ENCODE measurements at regions not wholly inside any gene's neighbourhood (a gene's known extent, or its start where the extent isn't known, plus 50 kb on each side); places are given as distances from the start of the nearest gene placed in this dataset.

GRCh38 chr3:111485086-111485485, 56.9 kb upstream of the CD96 start:
- intact Hi-C loops (cut with DNase I; ENCODE audit: low total_unique reads), result no loop called here
- H3K27me3 ChIP-seq, result no peaks in the 10 kb centered on the region
- H3K4me3 ChIP-seq, result no peak overlapping the region
- WGBS, 2 donors (ENCODE audit: low coverage in 1 of 2), result 85 to 92% methylated on average over 1 of the region's 1 CpG
- DNase-seq, result no peak
- in situ Hi-C loops (cut with MboI; ENCODE audit: low pct_ligation_motif_present in 1 of 4, low pct_unique_long_range_greater_than_20kb in 1 of 4, low sequenced_read_pairs in 3 of 4), result no loop called here
- no peaks in the 10 kb centered on the region for H3K9me3 ChIP-seq
- no peaks in the 10 kb centered on the region for H3K36me3 ChIP-seq
- no peaks in the 10 kb centered on the region for H3K4me1 ChIP-seq
- H3K27ac ChIP-seq, result no peak overlapping the region
- TF ChIP-seq POLR2AphosphoS5 (IDR thresholded peaks at IDR 0.05), result no peak

Small RNA genes lying in the stretch of these regions (small RNA-seq; reads per million reads assigned to genes)
- 0 reads per million in 4 donors for gene ATP6V0CP2
